ENCODE measurements at regions not wholly inside any gene's neighbourhood (a gene's known extent, or its start where the extent isn't known, plus 50 kb on each side); places are given as distances from the start of the nearest gene placed in this dataset.

- no peak for TF ChIP-seq RBBP5 (IDR thresholded peaks at IDR 0.05; ENCODE audit: borderline replicate concordance, low read depth, low read length)
- TF ChIP-seq CHD2 (IDR thresholded peaks at IDR 0.05; ENCODE audit: low read length), result no peak
- TF ChIP-seq SP1 (IDR thresholded peaks at IDR 0.05; ENCODE audit: low read depth, low read length), result no peak
- no peak for TF ChIP-seq TAF1 (IDR thresholded peaks at IDR 0.05; ENCODE audit: low read depth, low read length)
- TF ChIP-seq ZNF274 (IDR thresholded peaks at IDR 0.05; ENCODE audit: borderline replicate concordance, extremely low read depth, low read length), result no peak
These were observed 1186.3 kb downstream of the EFNB2 start (continued) for GRCh38 chr13:105349082-105349723.
